GM12878 (cell line): ENCODE measurements at regions not wholly inside any gene's neighbourhood (a gene's known extent, or its start where the extent isn't known, plus 50 kb on each side); places are given as distances from the start of the nearest gene placed in this dataset.

Source experiments
- BCL11A ChIP-seq: IDR thresholded peaks from 2 replicates; pipeline ENCODE4 v1.6.1; 2011; ENCODE audit warnings: low read depth, low read length
- CEBPB ChIP-seq, 2 experiments: fragments of 150-350 bp in 1 of 2; IDR thresholded peaks; 2 replicates each; pipeline ENCODE4 v1.6.1; 2012 to 2014; ENCODE audit warnings: low read depth in 2 of 2, low read length in 2 of 2, borderline replicate concordance in 1 of 2, inconsistent platforms in 1 of 2
- CREM ChIP-seq: IDR thresholded peaks from 2 replicates; pipeline ENCODE4 v1.6.1; 2014; ENCODE audit warnings: antibody characterized with exemption, low read depth
- IKZF2 ChIP-seq, 2 experiments: fragments of 450-650 bp; IDR thresholded peaks; 2 replicates each; pipeline ENCODE4 v1.6.1; 2017; ENCODE audit warnings: mild to moderate bottlenecking in 2 of 2, moderate library complexity in 2 of 2
- KAT2A ChIP-seq: conservative IDR thresholded peaks from 2 replicates; pipeline ENCODE4 v1.6.1; 2011; ENCODE audit warnings: low read depth, low read length; ENCODE audit not compliant: control insufficient read depth
- RBBP5 ChIP-seq: fragments of 200-600 bp; sonication (generic); conservative IDR thresholded peaks from 2 replicates; pipeline ENCODE4 v1.6.1; 2016
- SMAD5 ChIP-seq: IDR thresholded peaks from 2 replicates; pipeline ENCODE4 v1.6.1; 2016; ENCODE audit warnings: antibody characterized with exemption, low read depth
- SMC3 ChIP-seq: IDR thresholded peaks from 2 replicates; pipeline ENCODE4 v1.6.1; 2011; ENCODE audit warnings: low read length, improper control_type of control experiment, borderline replicate concordance
- SPI1 ChIP-seq: IDR thresholded peaks from 2 replicates; pipeline ENCODE4 v1.6.1; 2011; ENCODE audit warnings: low read depth, mild to moderate bottlenecking, low read length, moderate library complexity, borderline replicate concordance; ENCODE audit not compliant: insufficient read depth
- SREBF2 ChIP-seq: IDR thresholded peaks from 2 replicates; pipeline ENCODE4 v1.6.1; 2012; ENCODE audit warnings: mild to moderate bottlenecking, low read length
- SRF ChIP-seq, 2 experiments: IDR thresholded peaks; 2 replicates each; pipeline ENCODE4 v1.6.1; 2011; ENCODE audit warnings: low read depth in 2 of 2, low read length in 2 of 2, mild to moderate bottlenecking in 1 of 2, moderate library complexity in 1 of 2
- TF ChIP-seq, protein P1 (sequence below): fragments of 450-650 bp; formaldehyde crosslinking; IDR thresholded peaks from 2 replicates; pipeline ENCODE4 v1.5.0; 2022; ENCODE audit warnings: mild to moderate bottlenecking, missing genetic modification characterization
- TF ChIP-seq, protein P2 (sequence below): IDR thresholded peaks from 2 replicates; pipeline ENCODE4 v1.6.1; 2012; ENCODE audit warnings: low read length, inconsistent platforms
- TF ChIP-seq, protein P3 (sequence below): fragments of 450-650 bp; IDR thresholded peaks from 2 replicates; pipeline ENCODE4 v1.6.1; 2017; ENCODE audit warnings: borderline replicate concordance
- TF ChIP-seq, protein P4 (sequence below): IDR thresholded peaks from 2 replicates; pipeline ENCODE4 v1.6.1; 2012; ENCODE audit warnings: mild to moderate bottlenecking, low read depth, low read length
- TF ChIP-seq, protein P5 (sequence below): IDR thresholded peaks from 2 replicates; pipeline ENCODE4 v1.6.1; 2012; ENCODE audit warnings: low read depth, low read length, improper control_type of control experiment

DNA sequence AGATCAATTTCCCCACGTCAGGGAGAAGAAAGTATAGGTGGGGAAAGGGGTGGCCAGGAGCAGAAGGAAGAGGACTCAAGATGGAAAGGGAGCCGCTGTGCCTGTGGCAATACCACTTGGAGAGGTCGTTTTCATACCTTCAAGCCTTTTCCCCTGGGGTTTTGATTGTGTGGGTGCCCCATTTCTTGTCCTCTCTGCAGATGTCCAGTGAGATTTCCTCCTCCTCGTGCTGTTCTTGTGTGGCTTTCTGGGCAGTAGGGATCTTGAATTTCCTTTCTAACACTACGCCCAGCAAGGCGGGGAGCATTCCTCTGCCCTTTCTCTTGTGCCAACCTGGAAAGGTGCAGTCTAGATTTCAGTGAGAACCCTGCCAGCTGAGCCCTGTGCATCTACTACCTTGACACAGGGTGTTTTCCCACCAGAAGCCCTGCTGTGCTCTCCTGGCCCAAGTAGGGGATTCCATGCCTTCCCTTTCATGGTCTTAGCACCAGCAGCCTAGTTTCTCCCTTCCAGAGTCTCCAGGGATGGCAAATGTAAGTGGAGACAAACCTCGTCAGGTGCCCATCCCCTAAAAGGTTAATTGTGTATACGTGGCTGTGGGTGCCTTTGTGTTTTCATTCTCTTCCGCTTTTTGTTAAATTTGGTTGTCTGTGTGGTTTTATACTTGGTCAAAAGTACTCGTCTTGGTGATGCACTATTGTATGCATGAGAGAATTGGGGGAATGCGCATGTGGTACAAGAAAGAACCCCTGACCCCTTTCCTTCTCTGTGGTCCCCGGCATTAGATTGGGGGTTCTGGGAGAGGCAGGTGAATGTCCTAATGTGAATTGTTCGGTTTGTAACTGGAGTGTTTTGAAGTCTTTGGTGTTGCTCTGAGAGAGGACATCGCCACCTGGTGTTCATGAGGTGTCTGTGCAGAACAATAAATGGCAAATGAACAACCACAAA is 71.4 kb upstream of the MPEG1 start (continued):
- TF ChIP-seq, protein P1, sequence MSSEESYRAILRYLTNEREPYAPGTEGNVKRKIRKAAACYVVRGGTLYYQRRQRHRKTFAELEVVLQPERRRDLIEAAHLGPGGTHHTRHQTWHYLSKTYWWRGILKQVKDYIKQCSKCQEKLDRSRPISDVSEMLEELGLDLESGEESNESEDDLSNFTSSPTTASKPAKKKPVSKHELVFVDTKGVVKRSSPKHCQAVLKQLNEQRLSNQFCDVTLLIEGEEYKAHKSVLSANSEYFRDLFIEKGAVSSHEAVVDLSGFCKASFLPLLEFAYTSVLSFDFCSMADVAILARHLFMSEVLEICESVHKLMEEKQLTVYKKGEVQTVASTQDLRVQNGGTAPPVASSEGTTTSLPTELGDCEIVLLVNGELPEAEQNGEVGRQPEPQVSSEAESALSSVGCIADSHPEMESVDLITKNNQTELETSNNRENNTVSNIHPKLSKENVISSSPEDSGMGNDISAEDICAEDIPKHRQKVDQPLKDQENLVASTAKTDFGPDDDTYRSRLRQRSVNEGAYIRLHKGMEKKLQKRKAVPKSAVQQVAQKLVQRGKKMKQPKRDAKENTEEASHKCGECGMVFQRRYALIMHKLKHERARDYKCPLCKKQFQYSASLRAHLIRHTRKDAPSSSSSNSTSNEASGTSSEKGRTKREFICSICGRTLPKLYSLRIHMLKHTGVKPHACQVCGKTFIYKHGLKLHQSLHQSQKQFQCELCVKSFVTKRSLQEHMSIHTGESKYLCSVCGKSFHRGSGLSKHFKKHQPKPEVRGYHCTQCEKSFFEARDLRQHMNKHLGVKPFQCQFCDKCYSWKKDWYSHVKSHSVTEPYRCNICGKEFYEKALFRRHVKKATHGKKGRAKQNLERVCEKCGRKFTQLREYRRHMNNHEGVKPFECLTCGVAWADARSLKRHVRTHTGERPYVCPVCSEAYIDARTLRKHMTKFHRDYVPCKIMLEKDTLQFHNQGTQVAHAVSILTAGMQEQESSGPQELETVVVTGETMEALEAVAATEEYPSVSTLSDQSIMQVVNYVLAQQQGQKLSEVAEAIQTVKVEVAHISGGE (CRISPR knock-in tag), result no peak
- TF ChIP-seq SPI1, result peak; percentile 88
- TF ChIP-seq, protein P2, sequence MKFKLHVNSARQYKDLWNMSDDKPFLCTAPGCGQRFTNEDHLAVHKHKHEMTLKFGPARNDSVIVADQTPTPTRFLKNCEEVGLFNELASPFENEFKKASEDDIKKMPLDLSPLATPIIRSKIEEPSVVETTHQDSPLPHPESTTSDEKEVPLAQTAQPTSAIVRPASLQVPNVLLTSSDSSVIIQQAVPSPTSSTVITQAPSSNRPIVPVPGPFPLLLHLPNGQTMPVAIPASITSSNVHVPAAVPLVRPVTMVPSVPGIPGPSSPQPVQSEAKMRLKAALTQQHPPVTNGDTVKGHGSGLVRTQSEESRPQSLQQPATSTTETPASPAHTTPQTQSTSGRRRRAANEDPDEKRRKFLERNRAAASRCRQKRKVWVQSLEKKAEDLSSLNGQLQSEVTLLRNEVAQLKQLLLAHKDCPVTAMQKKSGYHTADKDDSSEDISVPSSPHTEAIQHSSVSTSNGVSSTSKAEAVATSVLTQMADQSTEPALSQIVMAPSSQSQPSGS, result peak; percentile 55; the same call in 1 of the 2 replicates
- TF ChIP-seq, protein P3, sequence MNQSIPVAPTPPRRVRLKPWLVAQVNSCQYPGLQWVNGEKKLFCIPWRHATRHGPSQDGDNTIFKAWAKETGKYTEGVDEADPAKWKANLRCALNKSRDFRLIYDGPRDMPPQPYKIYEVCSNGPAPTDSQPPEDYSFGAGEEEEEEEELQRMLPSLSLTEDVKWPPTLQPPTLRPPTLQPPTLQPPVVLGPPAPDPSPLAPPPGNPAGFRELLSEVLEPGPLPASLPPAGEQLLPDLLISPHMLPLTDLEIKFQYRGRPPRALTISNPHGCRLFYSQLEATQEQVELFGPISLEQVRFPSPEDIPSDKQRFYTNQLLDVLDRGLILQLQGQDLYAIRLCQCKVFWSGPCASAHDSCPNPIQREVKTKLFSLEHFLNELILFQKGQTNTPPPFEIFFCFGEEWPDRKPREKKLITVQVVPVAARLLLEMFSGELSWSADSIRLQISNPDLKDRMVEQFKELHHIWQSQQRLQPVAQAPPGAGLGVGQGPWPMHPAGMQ, result peak; percentile 72; the same call in 1 of the 2 replicates
- 0 out of 2 replicates have a peak, but pooled peaks have one; percentile 5 for TF ChIP-seq CREM
- TF ChIP-seq SRF (IDR thresholded peaks at IDR 0.05; ENCODE audit: low read depth in 2 of 2, low read length in 2 of 2), result no peak
- TF ChIP-seq, protein P4, sequence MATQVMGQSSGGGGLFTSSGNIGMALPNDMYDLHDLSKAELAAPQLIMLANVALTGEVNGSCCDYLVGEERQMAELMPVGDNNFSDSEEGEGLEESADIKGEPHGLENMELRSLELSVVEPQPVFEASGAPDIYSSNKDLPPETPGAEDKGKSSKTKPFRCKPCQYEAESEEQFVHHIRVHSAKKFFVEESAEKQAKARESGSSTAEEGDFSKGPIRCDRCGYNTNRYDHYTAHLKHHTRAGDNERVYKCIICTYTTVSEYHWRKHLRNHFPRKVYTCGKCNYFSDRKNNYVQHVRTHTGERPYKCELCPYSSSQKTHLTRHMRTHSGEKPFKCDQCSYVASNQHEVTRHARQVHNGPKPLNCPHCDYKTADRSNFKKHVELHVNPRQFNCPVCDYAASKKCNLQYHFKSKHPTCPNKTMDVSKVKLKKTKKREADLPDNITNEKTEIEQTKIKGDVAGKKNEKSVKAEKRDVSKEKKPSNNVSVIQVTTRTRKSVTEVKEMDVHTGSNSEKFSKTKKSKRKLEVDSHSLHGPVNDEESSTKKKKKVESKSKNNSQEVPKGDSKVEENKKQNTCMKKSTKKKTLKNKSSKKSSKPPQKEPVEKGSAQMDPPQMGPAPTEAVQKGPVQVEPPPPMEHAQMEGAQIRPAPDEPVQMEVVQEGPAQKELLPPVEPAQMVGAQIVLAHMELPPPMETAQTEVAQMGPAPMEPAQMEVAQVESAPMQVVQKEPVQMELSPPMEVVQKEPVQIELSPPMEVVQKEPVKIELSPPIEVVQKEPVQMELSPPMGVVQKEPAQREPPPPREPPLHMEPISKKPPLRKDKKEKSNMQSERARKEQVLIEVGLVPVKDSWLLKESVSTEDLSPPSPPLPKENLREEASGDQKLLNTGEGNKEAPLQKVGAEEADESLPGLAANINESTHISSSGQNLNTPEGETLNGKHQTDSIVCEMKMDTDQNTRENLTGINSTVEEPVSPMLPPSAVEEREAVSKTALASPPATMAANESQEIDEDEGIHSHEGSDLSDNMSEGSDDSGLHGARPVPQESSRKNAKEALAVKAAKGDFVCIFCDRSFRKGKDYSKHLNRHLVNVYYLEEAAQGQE, result no peak
- TF ChIP-seq, protein P5, sequence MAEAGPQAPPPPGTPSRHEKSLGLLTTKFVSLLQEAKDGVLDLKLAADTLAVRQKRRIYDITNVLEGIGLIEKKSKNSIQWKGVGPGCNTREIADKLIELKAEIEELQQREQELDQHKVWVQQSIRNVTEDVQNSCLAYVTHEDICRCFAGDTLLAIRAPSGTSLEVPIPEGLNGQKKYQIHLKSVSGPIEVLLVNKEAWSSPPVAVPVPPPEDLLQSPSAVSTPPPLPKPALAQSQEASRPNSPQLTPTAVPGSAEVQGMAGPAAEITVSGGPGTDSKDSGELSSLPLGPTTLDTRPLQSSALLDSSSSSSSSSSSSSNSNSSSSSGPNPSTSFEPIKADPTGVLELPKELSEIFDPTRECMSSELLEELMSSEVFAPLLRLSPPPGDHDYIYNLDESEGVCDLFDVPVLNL, result no peak
- TF ChIP-seq CEBPB (IDR thresholded peaks at IDR 0.05; ENCODE audit: borderline replicate concordance in 1 of 2, low read depth in 2 of 2, low read length in 2 of 2), result 0 out of 4 replicates have a peak, but pooled peaks of 1 of the 2 experiments have one; percentile 18
- TF ChIP-seq KAT2A, result no peak
- TF ChIP-seq IKZF2 (IDR thresholded peaks at IDR 0.05), result peak; percentile 89 to 93
- TF ChIP-seq SREBF2, result no peak
- no peak for TF ChIP-seq RBBP5
- TF ChIP-seq SMC3, result peak; percentile 90
- TF ChIP-seq SMAD5, result 0 out of 2 replicates have a peak, but pooled peaks have one; percentile 16
- TF ChIP-seq BCL11A, result 0 out of 2 replicates have a peak, but pooled peaks have one; percentile 6
